Neuronal stem cell (in vitro differentiated cells): ENCODE measurements at regions not wholly inside any gene's neighbourhood (a gene's known extent, or its start where the extent isn't known, plus 50 kb on each side); places are given as distances from the start of the nearest gene placed in this dataset.

Experiments used
- DNase-seq: peaks from one replicate; pipeline ENCODE4 v3.0.0-alpha.2; 2013; ENCODE audit warnings: low spot score
- H2AFZ ChIP-seq: one replicate; pipeline ENCODE4 v1.6.1; 2013; ENCODE audit warnings: mild to moderate bottlenecking, low read length, inconsistent platforms
- H2AK5ac ChIP-seq: 2 replicates; pipeline ENCODE4 v1.6.1; 2013; ENCODE audit warnings: low read depth, mild to moderate bottlenecking, inconsistent platforms, low read length, moderate library complexity, mixed read lengths
- H2BK120ac ChIP-seq: 2 replicates; pipeline ENCODE4 v1.6.1; 2013; ENCODE audit warnings: low read depth, mild to moderate bottlenecking, inconsistent platforms, low read length, moderate library complexity, mixed read lengths
- H2BK12ac ChIP-seq: one replicate; pipeline ENCODE4 v1.6.1; 2013; ENCODE audit warnings: low read length, inconsistent platforms
- H2BK15ac ChIP-seq: 2 replicates; pipeline ENCODE4 v1.6.1; 2013; ENCODE audit warnings: mild to moderate bottlenecking, low read length, inconsistent platforms, mixed read lengths
- H2BK5ac ChIP-seq: one replicate; pipeline ENCODE4 v1.6.1; 2013; ENCODE audit warnings: inconsistent platforms, mild to moderate bottlenecking, low read length, moderate library complexity
- H3K14ac ChIP-seq: one replicate; pipeline ENCODE4 v1.6.1; 2013; ENCODE audit warnings: low read length, inconsistent platforms
- H3K18ac ChIP-seq: 2 replicates; pipeline ENCODE4 v1.6.1; 2013; ENCODE audit warnings: low read length, inconsistent platforms
- H3K23ac ChIP-seq: 2 replicates; pipeline ENCODE4 v1.6.1; 2013; ENCODE audit warnings: low read depth, mild to moderate bottlenecking, mixed read lengths, low read length, inconsistent platforms; ENCODE audit not compliant: poor library complexity
- H3K27ac ChIP-seq: replicated peaks from 3 replicates; pipeline ENCODE4 v1.5.1; 2013; ENCODE audit warnings: low read length, inconsistent platforms
- H3K27me3 ChIP-seq, 3 experiments: 2 replicates each; pipeline ENCODE4 v1.6.1; 2013; ENCODE audit warnings: low read length in 3 of 3, mild to moderate bottlenecking in 2 of 3, inconsistent platforms in 1 of 3, low read depth in 1 of 3, mixed read lengths in 1 of 3, moderate library complexity in 1 of 3; ENCODE audit not compliant: control insufficient read depth in 3 of 3, insufficient read depth in 3 of 3
- H3K36me3 ChIP-seq, 2 donors: replicated peaks in 1 of 2; 2 replicates each; pipeline ENCODE4 v1.6.1; 2013; ENCODE audit warnings: low read length in 2 of 2; ENCODE audit not compliant: control insufficient read depth in 2 of 2, insufficient read depth in 2 of 2
- H3K4ac ChIP-seq: 2 replicates; pipeline ENCODE4 v1.6.1; 2013; ENCODE audit warnings: inconsistent platforms, mild to moderate bottlenecking, low read length, moderate library complexity
- H3K4me1 ChIP-seq, 2 donors: 1 replicate in 1 of 2; 2 replicates in 1 of 2; pipeline ENCODE4 v1.6.1; 2013; ENCODE audit warnings: low read length in 2 of 2, low read depth in 1 of 2; ENCODE audit not compliant: control insufficient read depth in 2 of 2, insufficient read depth in 1 of 2
- H3K4me2 ChIP-seq: one replicate; pipeline ENCODE4 v1.6.1; 2013; ENCODE audit warnings: mild to moderate bottlenecking, low read length, inconsistent platforms; ENCODE audit not compliant: insufficient read depth, poor library complexity, severe bottlenecking
- H3K4me3 ChIP-seq, 2 donors: 2 replicates each; pipeline ENCODE4 v1.5.1; 2013; ENCODE audit warnings: low read length in 2 of 2, mild to moderate bottlenecking in 2 of 2, inconsistent platforms in 1 of 2, moderate library complexity in 1 of 2
- H3K79me1 ChIP-seq: one replicate; pipeline ENCODE4 v1.6.1; 2013; ENCODE audit warnings: low read depth, mild to moderate bottlenecking, inconsistent platforms, low read length, moderate library complexity
- H3K9ac ChIP-seq: one replicate; pipeline ENCODE4 v1.6.1; 2013; ENCODE audit warnings: mild to moderate bottlenecking, low read depth, low read length, inconsistent platforms; ENCODE audit not compliant: poor library complexity
- H3K9me3 ChIP-seq, 2 donors: replicated peaks in 1 of 2; 2 replicates each; pipeline versions ENCODE3 to v1.6.1; 2013; ENCODE audit warnings: low read length in 2 of 2, mild to moderate bottlenecking in 2 of 2, inconsistent platforms in 1 of 2, low read depth in 1 of 2, mixed read lengths in 1 of 2, moderate library complexity in 1 of 2; ENCODE audit not compliant: control insufficient read depth in 2 of 2, insufficient read depth in 1 of 2
- H4K8ac ChIP-seq: one replicate; pipeline ENCODE4 v1.6.1; 2013; ENCODE audit warnings: low read depth, mild to moderate bottlenecking, inconsistent platforms, low read length, moderate library complexity
- H4K91ac ChIP-seq: one replicate; pipeline ENCODE4 v1.6.1; 2013; ENCODE audit warnings: low read length, low read depth, mild to moderate bottlenecking, inconsistent platforms; ENCODE audit not compliant: poor library complexity
- WGBS, 2 donors: extraction: QIAGEN DNeasy Blood & Tissue Kit; methylation state at CpG; one replicate each; pipeline ENCODE4 v1.1.7; 2013; ENCODE audit warnings: missing lambda C conversion rate in 2 of 2, mixed read lengths in 1 of 2; ENCODE audit not compliant: insufficient read length in 2 of 2, insufficient replicate concordance in 1 of 2; ENCODE audit errors: extremely low coverage in 2 of 2; 5-methylcytosine and 5-hydroxymethylcytosine counted together

GRCh38 chr9:28946648-28947047 lies 1373.4 kb upstream of the C9orf72 start:
- Histone ChIP-seq H4K91ac (no peak overlapping the region), H3K4ac (no peak overlapping the region), H3K36me3 (no peaks in the 10 kb centered on the region), H3K9ac (no peak overlapping the region), H3K79me1 (no peaks in the 10 kb centered on the region), H3K9me3 (no peaks in the 10 kb centered on the region), H2BK15ac (no peak overlapping the region), H2AFZ (no peak overlapping the region), H4K8ac (no peak overlapping the region), H2BK5ac (no peak overlapping the region), H3K4me2 (no peak overlapping the region), H3K23ac (no peak overlapping the region), H2BK12ac (no peak overlapping the region), H3K4me1 (no peaks in the 10 kb centered on the region), H2BK120ac (no peak overlapping the region), H3K4me3 (no peak overlapping the region), H3K27ac (no peak overlapping the region), H2AK5ac (no peak overlapping the region), H3K14ac (no peak overlapping the region), H3K18ac (no peak overlapping the region), H3K27me3 (no peaks in the 10 kb centered on the region)
- DNase-seq: no peak

DNA sequence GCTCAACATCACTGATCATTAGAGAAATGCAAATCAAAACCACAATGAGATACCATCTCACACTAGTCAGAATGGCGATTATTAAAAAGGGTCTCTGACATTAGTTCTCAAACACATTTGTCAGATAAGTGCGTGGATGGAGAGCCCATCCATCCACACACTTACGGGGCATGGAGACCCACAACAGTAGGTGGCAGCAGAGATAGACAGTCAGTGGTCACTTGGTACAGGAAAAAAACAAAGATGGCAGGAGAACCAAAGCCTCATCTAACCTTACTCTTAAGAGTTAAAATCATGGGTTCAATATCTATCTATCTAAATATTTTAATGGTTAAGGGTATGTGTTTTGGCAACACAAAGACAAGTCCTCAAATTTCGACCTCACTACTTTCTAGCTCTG lies 1378.7 kb upstream of the C9orf72 start:
- Histone ChIP-seq H3K4me3 (no peak overlapping the region), H3K27me3 (no peaks in the 10 kb centered on the region), H3K4me2 (no peak overlapping the region), H2BK12ac (no peak overlapping the region), H4K8ac (no peak overlapping the region), H3K23ac (no peak overlapping the region), H2AFZ (peak overlapping the region; percentile 39), H3K79me1 (no peaks in the 10 kb centered on the region), H3K4me1 (no peaks in the 10 kb centered on the region), H3K4ac (no peak overlapping the region), H2AK5ac (no peak overlapping the region), H2BK120ac (no peak overlapping the region), H3K14ac (no peak overlapping the region), H3K36me3 (no peaks in the 10 kb centered on the region), H3K27ac (no peak overlapping the region), H3K18ac (no peak overlapping the region), H3K9ac (no peak overlapping the region), H4K91ac (no peak overlapping the region), H2BK15ac (no peak overlapping the region), H3K9me3 (no peaks in the 10 kb centered on the region), H2BK5ac (no peak overlapping the region)
- WGBS, 2 donors: no CpG with 5 or more reads among the region's 4 CpGs
- DNase-seq: no peak

- Histone ChIP-seq H3K36me3 (no peaks in the 10 kb centered on the region), H3K4ac (no peak overlapping the region)
- WGBS, 2 donors: no CpG with 5 or more reads among the region's 3 CpGs
These were observed 1383.0 kb upstream of the C9orf72 start for GRCh38 chr9:28956116-28956880.

GRCh38 chr9:28960602-28961001 lies 1387.3 kb upstream of the C9orf72 start:
- no peak overlapping the region for H3K23ac ChIP-seq
- H2BK120ac ChIP-seq: no peak overlapping the region
- H2BK12ac ChIP-seq: no peak overlapping the region
- no peak for DNase-seq
- H3K14ac ChIP-seq: no peak overlapping the region
- H2BK5ac ChIP-seq: no peak overlapping the region
- H2AFZ ChIP-seq: no peak overlapping the region
- no peaks in the 10 kb centered on the region for H3K27me3 ChIP-seq
- no peak overlapping the region for H3K4ac ChIP-seq
- no peaks in the 10 kb centered on the region for H3K79me1 ChIP-seq
- H3K27ac ChIP-seq: no peak overlapping the region
- H3K18ac ChIP-seq: no peak overlapping the region
- no peak overlapping the region for H2AK5ac ChIP-seq
- no peaks in the 10 kb centered on the region for H3K9me3 ChIP-seq
- no peaks in the 10 kb centered on the region for H3K36me3 ChIP-seq
- no peak overlapping the region for H3K4me3 ChIP-seq
- no peak overlapping the region for H3K4me2 ChIP-seq
- no peak overlapping the region for H2BK15ac ChIP-seq
- H4K91ac ChIP-seq: no peak overlapping the region
- H3K4me1 ChIP-seq: no peaks in the 10 kb centered on the region
- no peak overlapping the region for H3K9ac ChIP-seq
- no peak overlapping the region for H4K8ac ChIP-seq

More at GRCh38 chr9:28956116-28956880, 1383.0 kb upstream of the C9orf72 start:
- Histone ChIP-seq H3K4me3 (no peak overlapping the region), H3K79me1 (no peaks in the 10 kb centered on the region), H4K8ac (no peak overlapping the region), H3K27ac (no peak overlapping the region), H2BK120ac (no peak overlapping the region), H3K4me1 (no peaks in the 10 kb centered on the region), H3K23ac (no peak overlapping the region), H3K9ac (no peak overlapping the region), H3K14ac (no peak overlapping the region), H2AK5ac (no peak overlapping the region), H4K91ac (no peak overlapping the region), H2BK12ac (no peak overlapping the region), H2AFZ (no peak overlapping the region), H3K4me2 (no peak overlapping the region), H2BK5ac (no peak overlapping the region), H2BK15ac (no peak overlapping the region), H3K18ac (no peak overlapping the region), H3K9me3 (no peaks in the 10 kb centered on the region), H3K27me3 (no peaks in the 10 kb centered on the region)
- DNase-seq: no peak
